ENCODE measurements at regions not wholly inside any gene's neighbourhood (a gene's known extent, or its start where the extent isn't known, plus 50 kb on each side); places are given as distances from the start of the nearest gene placed in this dataset.

DNA sequence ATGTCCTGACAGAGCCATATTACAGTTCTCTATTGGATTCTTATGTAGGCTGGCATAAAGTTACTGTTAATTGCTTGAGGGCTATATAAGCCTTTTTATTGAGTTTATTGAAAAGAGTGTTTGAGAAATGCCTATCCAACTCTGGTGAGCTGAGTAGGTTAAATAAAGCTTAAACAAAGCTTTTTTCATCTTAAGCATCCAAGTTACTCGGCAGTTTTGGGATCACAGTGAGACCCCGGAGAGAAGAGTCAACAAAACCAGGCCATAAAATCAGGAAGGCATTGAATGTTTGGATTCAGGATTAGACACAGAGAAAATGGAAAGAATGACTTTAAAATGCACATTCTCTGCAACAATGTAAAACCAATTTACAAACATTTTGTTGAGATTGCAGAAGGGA is 588.5 kb downstream of the DACH1 start:
- TF ChIP-seq NFIC (IDR thresholded peaks at IDR 0.05; ENCODE audit: low read length) (no peak), HNRNPH1 (optimal IDR thresholded peaks at IDR 0.05; ENCODE audit: low read depth, low read length) (no peak), CTCF (CRISPR knock-in tag; IDR thresholded peaks at IDR 0.05) (no peak), ELK4 (CRISPR knock-in tag; IDR thresholded peaks at IDR 0.05; ENCODE audit: borderline replicate concordance) (no peak), AKAP8 (CRISPR knock-in tag; IDR thresholded peaks at IDR 0.05) (no peak), ZNF121 (CRISPR knock-in tag; IDR thresholded peaks at IDR 0.05) (no peak)
